Left lobe of liver (tissue), 2 donors: ENCODE measurements at regions not wholly inside any gene's neighbourhood (a gene's known extent, or its start where the extent isn't known, plus 50 kb on each side); places are given as distances from the start of the nearest gene placed in this dataset.

ENCODE experiments used
- ATAC-seq: fragments of 200-7000 bp; cut with Tn5 transposase; one replicate; pipeline ENCODE4 v1.9.1; 2020; ENCODE audit warnings: mild to moderate bottlenecking, moderate library complexity
- DNase-seq: peaks from one replicate; pipeline ENCODE4 v3.0.0-alpha.2; 2020; ENCODE audit warnings: low spot score
- donor health status: DM: no; HTN: no; CAD: no; lungs with moderate emphysema.
- donor health status: DM: no; HTN: yes; CAD: no.

DNA sequence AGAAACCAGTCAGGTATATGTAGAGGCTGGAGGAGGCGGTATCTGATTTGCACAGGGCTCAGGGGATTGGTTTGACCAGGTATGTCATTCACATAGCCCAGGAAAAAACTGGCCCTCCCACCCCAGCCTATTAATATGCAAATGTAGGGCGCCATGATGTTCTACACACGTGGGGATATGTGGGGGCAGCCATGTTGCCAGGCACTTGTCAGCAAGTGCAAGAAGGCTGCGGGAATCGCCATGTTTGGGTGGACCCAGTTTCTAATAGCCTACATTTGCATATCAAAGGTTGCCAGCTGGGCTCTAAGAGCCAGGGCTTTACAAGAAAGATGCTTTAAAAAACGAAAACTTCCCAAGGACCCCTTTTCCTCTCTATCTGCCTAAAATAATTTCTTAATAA lies 335.1 kb downstream of the SMARCA1 start:
- no peak for ATAC-seq
- DNase-seq = no peak

DNA sequence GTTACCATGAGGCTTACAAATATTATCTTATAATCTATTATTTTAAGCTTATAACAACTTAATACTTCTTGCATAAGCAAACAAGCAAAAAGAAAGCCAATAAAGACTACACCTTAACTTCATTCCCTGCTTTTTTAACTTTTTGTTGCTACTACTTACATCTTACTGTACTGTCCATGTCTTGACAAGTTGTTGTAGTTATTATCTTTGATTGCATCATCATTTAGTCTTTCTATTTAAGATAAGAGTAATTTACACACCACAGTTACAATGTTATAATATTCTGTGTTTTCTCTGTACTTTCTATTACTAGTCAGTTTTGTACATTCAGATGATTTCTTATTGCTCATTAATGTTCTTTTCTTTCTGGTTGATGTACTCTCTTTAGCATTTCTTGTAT lies 346.6 kb downstream of the SMARCA1 start:
- DNase-seq = no peak
- no peak for ATAC-seq

DNA sequence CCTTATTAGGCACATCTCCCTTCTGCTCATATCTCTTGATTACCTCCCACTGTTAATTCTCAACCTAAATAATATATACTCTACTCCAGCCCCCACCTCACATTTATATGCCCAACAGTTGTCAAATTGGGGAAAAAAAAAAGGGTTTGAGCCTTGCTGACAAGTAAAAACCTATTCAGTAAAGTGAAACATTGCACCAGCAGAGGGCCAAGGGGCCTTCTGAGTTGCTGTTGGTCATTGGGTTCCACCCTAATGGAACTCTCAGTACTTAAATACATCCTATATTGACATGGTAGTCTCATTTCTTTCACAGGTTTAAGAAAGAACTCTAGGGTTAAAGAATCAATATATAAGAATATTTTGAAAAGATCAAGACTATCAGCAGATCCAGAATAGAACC lies 362.2 kb downstream of the SMARCA1 start:
- no peak for DNase-seq

DNA sequence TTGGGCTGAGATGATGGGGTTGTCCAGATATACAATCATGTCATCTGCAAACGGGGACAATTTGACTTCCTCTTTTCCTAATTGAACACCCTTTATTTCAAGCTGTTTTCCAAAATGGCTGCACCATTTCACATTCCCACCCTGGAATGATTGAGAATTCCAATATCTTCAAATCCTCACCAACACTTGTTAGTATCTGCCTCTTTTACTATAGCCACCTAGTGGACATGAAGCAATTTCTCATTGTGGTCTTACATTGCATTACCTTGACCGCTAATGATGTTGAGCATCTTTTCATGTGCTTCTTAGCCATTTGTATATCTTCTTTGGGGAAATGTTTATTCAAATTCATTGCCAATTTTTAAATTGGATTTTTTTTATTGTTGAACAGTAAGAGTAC lies 364.8 kb downstream of the SMARCA1 start:
- DNase-seq = no peak
- ATAC-seq = no peak

More for the DNA sequence above, 362.2 kb downstream of the SMARCA1 start:
- no peak for ATAC-seq

DNA sequence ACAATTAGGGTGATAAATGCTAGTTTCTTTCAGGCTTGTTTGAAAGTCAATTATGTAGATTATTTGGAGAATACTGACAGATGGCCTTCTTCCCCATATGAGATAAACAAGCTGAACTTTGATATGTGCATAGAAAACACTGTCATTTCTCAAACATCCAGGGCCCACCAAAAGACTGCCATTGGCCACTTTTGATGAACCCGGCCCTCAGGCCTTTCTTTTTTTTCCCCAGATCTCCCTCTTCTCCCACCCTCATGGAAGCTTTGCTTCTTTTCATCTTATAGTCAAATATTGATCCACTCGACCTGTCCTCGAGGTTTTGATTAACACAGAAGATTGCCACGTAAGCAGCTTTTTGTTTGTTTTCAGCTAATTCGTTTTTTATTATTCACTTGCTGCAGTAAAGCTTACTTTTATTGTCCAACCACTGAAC lies 377.4 kb downstream of the SMARCA1 start:
- DNase-seq = no peak
- no peak for ATAC-seq

DNA sequence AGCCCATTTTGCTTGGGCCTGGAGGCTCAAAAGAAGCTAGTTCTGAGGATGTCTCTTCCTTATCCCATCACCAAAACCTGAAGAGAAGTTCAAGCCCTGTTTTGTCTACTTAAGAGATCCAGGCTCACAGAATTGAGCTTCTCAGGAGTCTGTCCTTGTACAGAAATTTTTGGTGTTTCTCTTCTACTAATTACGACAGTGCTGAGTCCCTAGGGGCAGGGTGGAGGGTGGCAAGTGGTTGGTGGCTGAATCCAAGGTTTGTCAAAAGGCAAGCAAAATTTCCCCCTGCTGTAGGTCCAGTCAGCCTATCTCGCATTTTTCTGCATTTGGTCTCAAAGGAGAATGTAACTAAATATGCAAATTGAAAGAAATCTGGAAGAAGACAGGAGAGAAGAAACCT lies 377.9 kb downstream of the SMARCA1 start:
- DNase-seq (no peak), ATAC-seq (no peak)

DNA sequence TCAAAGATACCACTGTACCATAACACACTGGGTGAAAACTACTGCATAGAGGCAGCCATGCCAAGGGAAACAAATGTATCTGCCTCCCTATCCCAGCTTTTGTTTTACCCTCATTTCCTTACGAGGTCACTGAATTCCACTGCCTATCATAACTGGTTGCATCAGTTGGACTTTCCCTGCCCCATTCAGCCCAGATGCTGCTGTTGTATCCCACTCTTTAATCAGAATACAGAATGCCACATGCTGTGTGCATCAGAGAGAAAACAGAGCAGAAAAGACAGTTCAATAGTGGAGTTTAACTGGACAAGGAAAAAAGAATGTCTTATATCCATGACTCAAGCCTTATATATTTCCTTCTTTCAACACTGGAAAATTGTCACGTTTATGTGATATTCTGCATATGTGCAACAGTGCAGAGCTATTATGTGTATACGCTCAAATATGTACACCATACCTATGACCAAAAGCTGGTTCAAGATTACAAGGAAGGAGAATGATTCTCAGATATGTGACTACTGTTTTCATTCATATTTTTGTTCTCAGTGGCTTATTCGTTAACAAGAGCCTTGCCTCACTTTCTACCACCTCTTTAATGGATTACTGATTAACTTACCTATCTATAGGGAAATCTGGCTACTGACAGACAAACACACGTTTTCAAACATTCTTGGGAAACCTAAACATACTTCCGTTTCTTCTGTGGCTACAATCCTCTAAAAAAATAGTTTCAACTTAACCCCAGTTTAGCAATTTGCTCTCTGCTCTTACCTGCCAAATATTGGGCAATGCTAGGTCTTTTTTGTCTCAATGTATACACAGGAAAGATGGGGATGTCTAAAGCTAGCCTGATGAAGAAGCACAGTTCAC lies 378.9 kb downstream of the SMARCA1 start:
- ATAC-seq (no peak), DNase-seq (no peak)

DNA sequence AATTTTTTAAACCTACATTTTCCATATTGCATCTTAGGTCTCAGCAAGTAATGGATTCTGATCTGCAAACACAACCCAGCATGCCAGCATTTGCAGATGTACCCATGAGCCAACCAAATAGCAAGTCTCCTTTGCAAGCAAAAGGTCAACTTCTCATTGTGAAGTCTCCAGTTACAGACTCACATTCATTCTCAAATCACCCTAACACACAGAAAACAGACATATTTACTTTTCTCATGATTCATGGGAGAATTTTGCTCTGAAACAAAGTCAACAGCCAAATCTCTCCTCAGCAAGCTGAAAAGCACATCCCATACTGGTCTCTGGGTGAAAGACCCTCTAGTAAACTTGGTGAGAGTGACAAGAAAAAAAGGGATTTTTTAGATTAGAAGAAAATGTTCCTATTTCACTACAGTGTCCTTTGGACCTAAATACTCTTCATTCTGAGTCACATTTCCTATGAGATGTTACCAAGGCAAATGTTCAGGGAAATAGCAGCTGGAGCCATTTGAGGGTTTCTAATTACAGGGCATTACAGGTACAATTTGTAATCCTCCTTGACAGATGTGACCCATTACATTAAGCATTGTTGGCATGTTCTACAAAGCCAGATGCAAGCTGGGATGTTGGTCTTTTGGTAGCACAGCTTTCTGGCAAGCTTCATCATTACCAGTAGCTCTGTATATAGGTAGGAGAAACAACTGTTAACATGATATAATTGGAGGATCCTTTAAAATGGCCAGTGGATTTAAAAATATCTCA lies 383.3 kb downstream of the SMARCA1 start:
- ATAC-seq = no peak
- no peak for DNase-seq

DNA sequence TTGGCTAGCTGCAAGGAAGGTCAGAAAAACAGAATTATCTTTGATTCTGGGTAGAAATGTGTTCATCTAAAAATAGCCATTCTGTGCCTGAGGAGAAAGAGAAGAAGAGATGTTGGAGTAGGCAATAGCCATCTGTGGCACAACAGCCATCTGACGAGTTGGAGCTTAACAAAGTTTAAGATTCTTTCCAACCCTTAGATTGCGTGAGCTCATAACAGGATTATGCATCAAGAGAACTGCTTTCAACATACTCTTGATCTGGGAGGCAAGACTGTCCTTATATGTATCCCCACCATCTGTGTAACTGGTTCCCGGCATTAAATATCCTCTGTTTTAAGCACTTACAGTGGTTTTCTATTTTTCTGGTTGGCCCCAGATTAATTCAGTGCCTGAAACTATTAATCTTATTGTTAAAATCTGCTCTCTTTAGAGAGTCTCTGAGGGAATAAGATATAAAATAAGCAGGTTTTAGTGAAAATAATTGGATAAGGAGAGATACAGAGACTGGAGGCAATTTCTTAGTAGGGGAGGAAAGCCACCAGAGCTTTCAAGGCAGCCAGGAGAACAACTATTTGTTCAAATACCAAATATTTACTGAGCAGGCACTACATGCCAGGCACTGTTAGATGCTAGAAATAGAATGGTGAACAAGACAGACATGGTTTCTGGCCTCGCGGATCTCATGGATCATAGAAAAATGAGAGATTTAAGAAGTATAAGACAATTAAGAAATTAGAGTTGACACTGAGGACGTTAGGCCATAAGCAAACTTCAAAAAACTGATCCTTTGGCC lies 398.0 kb downstream of the SMARCA1 start:
- ATAC-seq (no peak), DNase-seq (no peak)

DNA sequence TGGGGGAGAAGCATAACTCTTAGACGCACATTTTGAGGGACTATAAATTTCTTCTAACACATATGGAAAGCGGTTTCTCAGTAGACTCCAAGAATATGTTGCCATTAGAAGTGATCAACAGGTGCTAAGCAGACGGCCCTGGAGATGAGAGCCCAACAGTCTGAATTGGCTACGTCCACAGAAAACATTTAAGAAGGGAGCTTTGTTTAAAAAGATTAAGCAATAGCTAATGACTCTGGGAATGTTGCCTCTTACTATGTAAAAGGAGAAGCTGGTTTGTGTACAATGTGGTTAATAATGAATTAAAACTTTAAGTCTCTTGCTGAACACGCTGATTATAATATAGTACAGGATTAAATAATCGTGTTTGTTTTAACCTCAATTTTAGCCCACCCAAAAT lies 399.5 kb downstream of the SMARCA1 start:
- ATAC-seq (peak; percentile 65), DNase-seq (no peak)

DNA sequence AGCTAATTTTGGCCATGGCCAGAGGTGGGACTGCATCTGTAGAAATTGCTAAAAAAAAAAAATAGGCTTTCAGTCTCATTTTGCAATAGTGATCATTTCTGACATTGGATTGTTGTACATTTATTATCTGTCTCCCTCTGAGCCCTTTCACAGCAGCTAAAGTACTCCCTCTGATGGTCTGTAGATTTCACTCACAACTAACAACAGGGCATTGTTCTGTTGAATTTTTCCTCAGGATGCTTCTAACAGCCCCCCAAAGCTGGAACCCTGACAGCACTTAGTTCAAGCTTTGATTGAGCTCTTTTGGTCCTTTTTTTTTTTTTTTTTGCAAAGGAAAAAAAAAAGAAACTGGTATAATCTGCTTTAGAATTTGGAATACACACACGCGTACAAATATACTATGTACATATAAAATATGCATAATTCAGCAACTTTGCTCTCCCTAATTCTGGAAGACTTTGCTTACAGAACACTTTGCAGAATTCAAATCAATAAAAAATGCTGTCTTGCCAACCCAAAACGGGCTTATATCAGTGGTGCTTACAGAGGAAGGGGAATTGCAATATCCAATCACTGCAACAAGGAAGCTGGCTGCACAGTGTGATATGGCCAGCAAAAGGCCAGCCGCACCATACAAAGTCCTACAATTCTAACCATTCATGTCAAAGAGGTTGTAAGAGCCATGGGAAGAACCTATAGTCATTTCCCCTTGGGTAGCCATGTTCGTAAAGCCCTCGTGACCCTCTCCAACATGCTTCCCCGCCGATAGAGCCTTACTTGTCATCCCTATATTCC lies 406.4 kb downstream of the SMARCA1 start:
- ATAC-seq (no peak), DNase-seq (no peak)

DNA sequence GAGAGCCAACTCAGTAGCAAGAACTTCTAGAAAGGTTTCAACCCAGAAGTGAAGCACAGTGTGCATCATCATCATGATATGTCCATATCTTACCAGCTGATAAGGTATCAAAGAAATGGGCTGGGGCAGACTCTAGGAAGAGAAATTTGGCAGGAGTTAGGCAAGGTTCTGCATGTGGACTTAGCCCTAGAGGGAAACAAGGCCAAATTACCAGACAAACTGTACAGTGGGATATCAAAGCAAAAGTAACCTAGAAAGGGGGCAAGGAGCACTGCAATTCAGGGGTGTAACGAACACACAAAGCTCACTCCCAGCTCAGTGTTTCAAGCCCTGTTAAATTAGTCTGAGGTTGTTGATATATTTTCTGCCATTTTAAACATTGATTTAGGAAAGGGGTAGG lies 407.4 kb downstream of the SMARCA1 start:
- no peak for ATAC-seq
- no peak for DNase-seq

DNA sequence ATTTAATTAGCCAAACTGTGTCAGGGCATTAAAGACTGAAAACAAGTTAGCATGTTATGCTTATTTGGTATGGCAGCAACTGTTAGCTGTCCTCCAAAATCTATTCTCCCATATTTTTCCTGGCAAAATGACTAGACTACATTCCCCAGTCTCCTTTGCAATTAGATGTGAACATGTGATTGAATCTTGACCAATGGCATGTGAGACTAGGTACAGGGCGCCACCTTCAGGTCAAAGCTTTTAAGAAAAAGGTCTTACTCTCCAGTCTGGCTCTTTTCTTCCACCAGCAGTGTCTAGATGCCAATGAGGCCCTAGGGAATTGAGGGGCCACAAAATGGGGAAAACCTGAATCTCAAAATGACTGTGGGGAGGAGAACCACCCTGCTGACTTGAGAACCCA lies 408.2 kb downstream of the SMARCA1 start:
- ATAC-seq = no peak
- no peak for DNase-seq

DNA sequence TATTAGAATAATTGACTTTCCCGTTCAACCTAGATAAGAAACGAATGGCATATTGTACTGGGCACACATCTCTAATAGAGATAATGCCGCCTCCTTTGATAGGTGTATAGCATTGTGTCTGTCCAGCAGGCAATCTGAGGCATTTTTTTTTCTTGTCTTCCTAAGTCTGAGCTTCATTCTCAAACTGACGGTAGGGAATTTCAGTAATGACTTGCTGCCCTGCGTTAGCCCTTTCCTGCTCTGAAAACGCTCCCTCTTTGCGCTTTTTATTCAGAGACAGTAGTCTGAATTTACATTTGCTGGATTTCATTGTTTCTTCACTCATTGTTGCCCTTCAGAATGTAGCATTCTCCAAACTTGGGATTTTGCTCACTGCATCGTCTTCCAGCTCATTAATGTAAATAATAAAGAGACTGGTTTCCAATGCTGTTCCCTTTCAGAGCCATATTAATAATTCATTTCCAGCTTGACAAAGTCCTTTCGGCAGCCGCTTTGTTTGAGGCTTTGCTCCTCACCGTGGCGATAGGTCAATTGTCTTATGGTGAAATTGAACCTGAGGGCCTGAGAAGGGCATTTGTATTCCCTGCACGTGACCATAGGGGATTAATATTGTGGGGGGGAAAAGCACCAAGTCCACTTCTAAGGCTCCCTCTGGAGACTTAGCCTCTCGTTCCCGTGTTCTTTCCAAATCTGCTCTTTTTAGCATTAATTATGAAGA lies 412.1 kb downstream of the SMARCA1 start:
- ATAC-seq (no peak), DNase-seq (no peak)

DNA sequence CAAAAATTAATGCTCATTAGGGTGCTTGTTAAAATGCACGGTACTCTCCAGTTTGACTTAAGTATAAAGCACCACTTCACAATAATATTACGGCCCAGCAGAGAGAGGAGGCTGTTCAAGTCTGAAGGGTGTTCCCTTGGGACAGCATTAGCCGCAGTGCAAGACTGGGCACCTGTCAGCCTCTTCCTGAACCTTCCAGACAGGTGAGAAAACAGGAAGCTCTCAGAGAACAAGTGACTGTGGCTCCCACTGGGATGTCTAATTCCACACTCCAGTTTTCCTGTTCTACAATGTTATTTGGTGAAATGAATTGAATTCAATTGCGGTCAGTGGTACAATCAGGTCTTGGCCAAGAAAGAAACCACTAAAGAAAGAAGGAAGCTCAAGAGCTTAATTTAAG lies 414.4 kb downstream of the SMARCA1 start:
- DNase-seq (no peak), ATAC-seq (no peak)

DNA sequence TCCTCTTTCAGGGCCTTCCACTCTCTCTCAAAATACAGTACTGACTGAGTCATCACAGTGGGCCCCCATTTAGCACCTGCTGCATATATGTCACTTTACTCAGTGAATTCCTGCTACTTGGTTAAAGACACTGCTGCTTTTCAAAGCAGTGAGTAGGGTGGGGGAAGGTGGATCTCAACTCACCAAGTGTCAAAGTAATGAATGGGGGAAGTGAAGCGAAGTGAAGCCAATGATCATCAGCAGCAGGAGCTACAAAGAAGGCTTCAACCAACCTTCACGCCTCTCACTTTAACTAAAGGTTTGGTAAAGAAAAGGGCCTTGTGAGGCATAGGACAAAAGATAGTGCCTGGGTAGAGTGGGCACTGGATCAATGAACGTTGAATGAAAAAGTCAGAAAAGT lies 424.1 kb downstream of the SMARCA1 start:
- DNase-seq (no peak), ATAC-seq (no peak)

DNA sequence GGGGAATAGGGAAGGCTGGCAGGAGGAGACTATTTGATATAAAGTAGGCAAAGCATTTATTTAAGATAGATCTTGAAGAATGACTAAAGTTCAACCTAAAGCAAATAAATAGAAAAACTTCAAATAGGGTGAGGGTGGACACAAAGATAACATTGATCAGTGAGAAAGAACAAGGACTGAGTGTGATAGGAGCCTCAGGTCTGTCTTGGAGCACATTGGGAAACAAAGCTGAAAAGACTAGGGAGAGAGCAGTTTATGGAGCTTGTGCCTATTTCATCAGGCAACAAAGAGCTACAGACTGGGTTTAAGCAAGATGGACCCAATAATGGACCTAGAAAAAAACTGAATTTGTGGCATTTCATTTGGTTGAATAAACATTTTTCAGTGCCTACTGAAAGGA lies 425.6 kb downstream of the SMARCA1 start:
- no peak for DNase-seq
- no peak for ATAC-seq

DNA sequence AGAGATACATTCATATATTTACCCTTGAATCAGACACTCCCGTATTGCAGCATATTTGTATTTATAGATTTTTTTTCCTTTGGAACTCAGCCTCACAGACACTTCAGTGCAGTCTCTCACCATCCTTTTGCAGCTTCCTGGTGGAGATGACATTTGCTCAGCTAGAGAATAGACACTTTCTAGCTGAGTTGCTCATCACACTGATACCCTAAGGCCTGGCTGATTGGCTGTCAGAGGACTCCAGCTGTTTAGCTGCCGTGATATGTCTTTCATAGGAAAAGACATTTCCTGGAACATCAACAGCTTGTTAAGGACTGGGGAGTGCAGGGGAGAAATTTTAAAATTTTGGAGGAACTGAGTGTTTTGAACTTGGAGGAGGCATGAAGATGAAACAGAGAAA lies 429.6 kb downstream of the SMARCA1 start:
- no peak for ATAC-seq
- no peak for DNase-seq

DNA sequence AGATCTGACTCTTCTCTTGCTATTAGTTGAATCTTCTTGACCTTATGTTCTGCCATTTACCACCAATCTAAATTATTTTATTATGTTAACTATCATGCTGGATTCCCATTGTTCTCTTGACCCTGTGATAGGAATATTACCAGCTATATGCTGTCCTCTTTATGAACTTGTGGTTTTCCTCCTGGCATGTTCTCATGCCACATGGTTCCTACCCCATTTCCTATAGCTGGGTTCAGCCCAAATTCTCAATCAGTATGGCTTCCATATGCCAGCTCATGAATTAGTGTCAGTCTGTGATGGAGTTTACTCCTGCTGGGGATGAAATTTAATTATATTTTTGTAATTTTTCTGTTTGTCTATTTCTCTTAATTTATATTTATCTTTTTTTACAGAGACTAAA lies 430.5 kb downstream of the SMARCA1 start:
- ATAC-seq = no peak

DNA sequence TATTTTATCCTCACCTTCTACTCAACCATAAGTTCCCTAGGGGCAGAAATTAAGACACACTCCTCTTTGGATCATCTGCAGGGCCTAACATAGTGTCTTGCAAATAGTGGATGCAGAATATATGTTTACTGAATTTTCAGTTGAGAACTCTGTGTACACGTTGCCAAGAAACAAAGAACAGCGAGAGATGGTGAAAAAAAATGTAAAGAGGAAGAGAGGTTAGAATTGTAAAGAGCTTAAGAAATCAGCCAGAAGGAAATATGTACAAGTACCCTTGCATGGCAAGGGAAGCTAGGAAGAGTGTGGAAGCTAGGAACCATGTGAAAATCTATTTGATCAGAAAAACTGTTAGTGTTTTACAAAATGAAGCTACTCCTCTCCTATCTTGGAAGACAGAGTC lies 431.0 kb downstream of the SMARCA1 start:
- DNase-seq = no peak
- no peak for ATAC-seq

More for the DNA sequence above, 430.5 kb downstream of the SMARCA1 start:
- no peak for DNase-seq
